Adrenal gland (tissue), 9 donors: ENCODE measurements at regions not wholly inside any gene's neighbourhood (a gene's known extent, or its start where the extent isn't known, plus 50 kb on each side); places are given as distances from the start of the nearest gene placed in this dataset.

Experiments
- DNase-seq, 7 donors: peaks; one replicate each; pipeline ENCODE4 v3.0.0-alpha.2; 2019 to 2020
- H3K27ac ChIP-seq, 5 donors: fragments of 200-600 bp; sonication (generic) in 4 of 5; 1 replicate in 3 of 5; 2 replicates in 2 of 5; pipeline versions ENCODE4 v1.5.1 to v1.8.0; 2016 to 2020; ENCODE audit warnings: mild to moderate bottlenecking in 1 of 5
- H3K27me3 ChIP-seq: fragments of 200-600 bp; 2 replicates; pipeline ENCODE4 v1.8.0; 2021
- H3K36me3 ChIP-seq, 2 donors: fragments of 200-600 bp; replicated peaks in 1 of 2; 1 replicate in 1 of 2; 2 replicates in 1 of 2; pipeline versions ENCODE4 v1.5.1 to v1.8.0; 2018 to 2022
- H3K4me1 ChIP-seq, 2 donors: fragments of 200-600 bp; replicated peaks in 1 of 2; 1 replicate in 1 of 2; 2 replicates in 1 of 2; pipeline versions ENCODE4 v1.5.1 to v1.8.0; 2018 to 2021
- H3K4me3 ChIP-seq, 4 donors: fragments of 200-600 bp; sonication (generic) in 3 of 4; one replicate each; pipeline ENCODE4 v1.5.1; 2016 to 2018
- H3K9me3 ChIP-seq, 3 donors: fragments of 200-600 bp; sonication (generic) in 1 of 3; replicated peaks in 1 of 3; 1 replicate in 2 of 3; 2 replicates in 1 of 3; pipeline versions ENCODE4 v1.5.1 to v1.8.0; 2016 to 2021
- POLR2A ChIP-seq, 2 donors: fragments of 450-650 bp; IDR thresholded peaks; one replicate each; pipeline ENCODE4 v1.6.1; 2017; ENCODE audit warnings: antibody characterized with exemption in 2 of 2, mild to moderate bottlenecking in 2 of 2, moderate library complexity in 1 of 2
- WGBS, 4 donors: extraction: QIAGEN DNeasy Blood & Tissue Kit in 2 of 4; methylation state at CpG; one replicate each; pipeline versions ENCODE4 v1.1.5 to v1.1.7; 2013 to 2017; 5-methylcytosine and 5-hydroxymethylcytosine counted together
- intact Hi-C, 2 donors: fragments of 100-400 bp; cut with DNase I; formaldehyde crosslinking; loops; one replicate each; pipeline versions ENCODE4 v1.14.1 to v1.15.0; 2022 to 2023
- TF ChIP-seq, protein P1 (sequence below), 6 experiments: fragments of 450-650 bp in 4 of 6; fragments of 200-600 bp in 2 of 6; sonication (generic) in 1 of 6; IDR thresholded peaks; 1 replicate in 5 of 6; 2 replicates in 1 of 6; pipeline versions ENCODE4 v1.5.1 to v1.8.0; 2016 to 2021; ENCODE audit warnings: antibody characterized with exemption in 6 of 6, mild to moderate bottlenecking in 2 of 6, moderate library complexity in 1 of 6
- donor health status: healthy with polysubstance abuse.
- donor health status: Bipolar disorder and iron deficiency.
- donor health status: DM: yes; HTN: yes; CAD: no.
- donor health status: DM: no; HTN: no; CAD: no.
- donor health status: DM: no; HTN: no; CAD: no.

DNA sequence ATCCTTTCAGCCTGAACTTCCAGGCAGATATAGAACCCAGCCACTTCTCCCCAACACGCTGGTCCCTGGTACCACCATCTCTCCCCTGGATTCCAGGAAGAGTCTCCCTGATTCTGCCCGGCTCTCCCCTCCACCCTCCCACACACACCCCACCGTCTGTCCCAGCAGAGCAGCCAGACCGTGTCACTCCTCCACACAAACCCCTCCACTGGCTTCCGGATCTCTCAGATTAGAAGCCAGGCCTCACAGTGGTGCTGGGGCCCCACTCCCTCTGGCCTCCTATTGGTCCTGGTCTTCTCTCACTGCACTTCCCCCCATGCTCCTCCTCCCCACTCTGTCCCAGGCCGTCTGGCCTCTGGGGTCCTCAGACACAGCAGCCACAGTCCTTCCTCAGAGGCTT lies 52.4 kb upstream of the CDKN3 start:
- TF ChIP-seq, protein P1, sequence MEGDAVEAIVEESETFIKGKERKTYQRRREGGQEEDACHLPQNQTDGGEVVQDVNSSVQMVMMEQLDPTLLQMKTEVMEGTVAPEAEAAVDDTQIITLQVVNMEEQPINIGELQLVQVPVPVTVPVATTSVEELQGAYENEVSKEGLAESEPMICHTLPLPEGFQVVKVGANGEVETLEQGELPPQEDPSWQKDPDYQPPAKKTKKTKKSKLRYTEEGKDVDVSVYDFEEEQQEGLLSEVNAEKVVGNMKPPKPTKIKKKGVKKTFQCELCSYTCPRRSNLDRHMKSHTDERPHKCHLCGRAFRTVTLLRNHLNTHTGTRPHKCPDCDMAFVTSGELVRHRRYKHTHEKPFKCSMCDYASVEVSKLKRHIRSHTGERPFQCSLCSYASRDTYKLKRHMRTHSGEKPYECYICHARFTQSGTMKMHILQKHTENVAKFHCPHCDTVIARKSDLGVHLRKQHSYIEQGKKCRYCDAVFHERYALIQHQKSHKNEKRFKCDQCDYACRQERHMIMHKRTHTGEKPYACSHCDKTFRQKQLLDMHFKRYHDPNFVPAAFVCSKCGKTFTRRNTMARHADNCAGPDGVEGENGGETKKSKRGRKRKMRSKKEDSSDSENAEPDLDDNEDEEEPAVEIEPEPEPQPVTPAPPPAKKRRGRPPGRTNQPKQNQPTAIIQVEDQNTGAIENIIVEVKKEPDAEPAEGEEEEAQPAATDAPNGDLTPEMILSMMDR (IDR thresholded peaks at IDR 0.05) = no peak
- no peak for TF ChIP-seq POLR2A (IDR thresholded peaks at IDR 0.05)
- Histone ChIP-seq H3K9me3 (no peaks in the 10 kb centered on the region), H3K4me3 (no peak overlapping the region), H3K4me1 (no peaks in the 10 kb centered on the region), H3K27me3 (no peaks in the 10 kb centered on the region), H3K36me3 (no peaks in the 10 kb centered on the region), H3K27ac (no peak overlapping the region)
- intact Hi-C loops = no loop called here
- WGBS, 4 donors = 69 to 78% (median 72%) methylated on average over 6 of the region's 6 CpGs
- no peak for DNase-seq

DNA sequence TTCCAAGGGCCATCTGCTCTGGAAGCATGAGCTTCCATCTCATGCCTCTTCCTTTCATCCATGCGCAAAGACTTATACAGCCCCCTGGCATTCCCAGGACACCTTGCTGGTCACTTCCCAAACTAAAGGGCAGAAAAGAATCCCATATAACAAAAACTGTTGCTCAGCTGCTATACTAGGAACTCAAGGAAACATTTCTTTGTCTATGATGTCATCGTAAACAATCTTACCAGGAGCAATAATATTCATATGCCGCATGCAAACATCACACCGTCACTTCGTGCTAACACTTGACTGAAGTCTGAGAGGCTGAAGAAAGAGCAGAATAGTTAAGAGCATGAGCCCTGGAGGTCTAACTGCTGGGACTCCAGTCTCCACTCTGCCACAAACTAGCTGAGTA lies 50.5 kb upstream of the CDKN3 start:
- intact Hi-C loops = loop anchor here in 1 of 2 donors (5.0 kb wide), 1 partner anchor 809 kb away; no protein-coding TSS in a partner anchor
- Histone ChIP-seq H3K27me3 (no peaks in the 10 kb centered on the region), H3K36me3 (no peaks in the 10 kb centered on the region), H3K27ac (no peak overlapping the region), H3K4me3 (no peak overlapping the region), H3K4me1 (no peaks in the 10 kb centered on the region), H3K9me3 (no peaks in the 10 kb centered on the region)
- no peak for DNase-seq
- WGBS, 4 donors = 90 to 96% (median 92%) methylated on average over 5 of the region's 5 CpGs
- TF ChIP-seq, protein P1 (IDR thresholded peaks at IDR 0.05) = no peak
- TF ChIP-seq POLR2A (IDR thresholded peaks at IDR 0.05) = no peak
